ENCODE measurements at regions not wholly inside any gene's neighbourhood (a gene's known extent, or its start where the extent isn't known, plus 50 kb on each side); places are given as distances from the start of the nearest gene placed in this dataset.

GRCh38 chr5:93092349-93093105 is 488.5 kb downstream of the NR2F1-AS1 start:
- Histone ChIP-seq H3K79me2 (ENCODE audit: control insufficient read depth, insufficient read depth, low read length, unreplicated experiment) (no peaks in the 10 kb centered on the region), H3K27ac (ENCODE audit: low read depth, low read length) (peak overlapping the region; percentile 36), H3K4me1 (ENCODE audit: control insufficient read depth, insufficient read depth, low read length, unreplicated experiment) (peaks cover 10% of the 10 kb centered on the region), H3K36me3 (ENCODE audit: insufficient read depth, low read length) (no peaks in the 10 kb centered on the region), H2AFZ (ENCODE audit: low read length, unreplicated experiment) (peak overlapping the region; percentile 73), H3K4me3 (ENCODE audit: low read depth, low read length) (no peak overlapping the region), H3K27me3 (ENCODE audit: insufficient read depth, low read length) (no peaks in the 10 kb centered on the region)

- Histone ChIP-seq H3K4me1 (ENCODE audit: control insufficient read depth, insufficient read depth, low read length, unreplicated experiment) (peaks cover 10% of the 10 kb centered on the region), H3K79me2 (ENCODE audit: control insufficient read depth, insufficient read depth, low read length, unreplicated experiment) (no peaks in the 10 kb centered on the region), H3K4me3 (ENCODE audit: low read depth, low read length) (no peak overlapping the region), H3K27me3 (ENCODE audit: insufficient read depth, low read length) (no peaks in the 10 kb centered on the region), H3K36me3 (ENCODE audit: insufficient read depth, low read length) (no peaks in the 10 kb centered on the region), H2AFZ (ENCODE audit: low read length, unreplicated experiment) (no peak overlapping the region), H3K27ac (ENCODE audit: low read depth, low read length) (no peak overlapping the region)
Measured at GRCh38 chr5:93090698-93091097, 490.3 kb downstream of the NR2F1-AS1 start.

- Histone ChIP-seq H3K4me3 (ENCODE audit: low read depth, low read length) (no peak overlapping the region), H2AFZ (ENCODE audit: low read length, unreplicated experiment) (no peak overlapping the region), H3K4me1 (ENCODE audit: control insufficient read depth, insufficient read depth, low read length, unreplicated experiment) (peaks cover 10% of the 10 kb centered on the region), H3K36me3 (ENCODE audit: insufficient read depth, low read length) (no peaks in the 10 kb centered on the region), H3K27me3 (ENCODE audit: insufficient read depth, low read length) (no peaks in the 10 kb centered on the region), H3K79me2 (ENCODE audit: control insufficient read depth, insufficient read depth, low read length, unreplicated experiment) (no peaks in the 10 kb centered on the region), H3K27ac (ENCODE audit: low read depth, low read length) (no peak overlapping the region)
Measured at GRCh38 chr5:93088592-93089389, 492.2 kb downstream of the NR2F1-AS1 start.

GRCh38 chr5:93087326-93087725 is 493.7 kb downstream of the NR2F1-AS1 start:
- Histone ChIP-seq H2AFZ (ENCODE audit: low read length, unreplicated experiment) (no peak overlapping the region), H3K79me2 (ENCODE audit: control insufficient read depth, insufficient read depth, low read length, unreplicated experiment) (no peaks in the 10 kb centered on the region), H3K4me3 (ENCODE audit: low read depth, low read length) (no peak overlapping the region), H3K36me3 (ENCODE audit: insufficient read depth, low read length) (no peaks in the 10 kb centered on the region), H3K4me1 (ENCODE audit: control insufficient read depth, insufficient read depth, low read length, unreplicated experiment) (peaks cover 1% of the 10 kb centered on the region), H3K27me3 (ENCODE audit: insufficient read depth, low read length) (no peaks in the 10 kb centered on the region), H3K27ac (ENCODE audit: low read depth, low read length) (no peak overlapping the region)

- no peaks in the 10 kb centered on the region for H3K36me3 ChIP-seq (ENCODE audit: insufficient read depth, low read length)
- H3K79me2 ChIP-seq (ENCODE audit: control insufficient read depth, insufficient read depth, low read length, unreplicated experiment) = no peaks in the 10 kb centered on the region
- H3K27ac ChIP-seq (ENCODE audit: low read depth, low read length) = no peak overlapping the region
- H2AFZ ChIP-seq (ENCODE audit: low read length, unreplicated experiment) = no peak overlapping the region
- no peaks in the 10 kb centered on the region for H3K27me3 ChIP-seq (ENCODE audit: insufficient read depth, low read length)
- H3K4me1 ChIP-seq (ENCODE audit: control insufficient read depth, insufficient read depth, low read length, unreplicated experiment) = peaks cover 11% of the 10 kb centered on the region
- no peak overlapping the region for H3K4me3 ChIP-seq (ENCODE audit: low read depth, low read length)
Measured at GRCh38 chr5:93082981-93083380, 498.0 kb downstream of the NR2F1-AS1 start.

- H2AFZ ChIP-seq (ENCODE audit: low read length, unreplicated experiment) = no peak overlapping the region
- H3K4me3 ChIP-seq (ENCODE audit: low read depth, low read length) = peak overlapping the region; percentile 53
- no peaks in the 10 kb centered on the region for H3K36me3 ChIP-seq (ENCODE audit: insufficient read depth, low read length)
- H3K79me2 ChIP-seq (ENCODE audit: control insufficient read depth, insufficient read depth, low read length, unreplicated experiment) = no peaks in the 10 kb centered on the region
- H3K27me3 ChIP-seq (ENCODE audit: insufficient read depth, low read length) = no peaks in the 10 kb centered on the region
- H3K27ac ChIP-seq (ENCODE audit: low read depth, low read length) = peak overlapping the region; percentile 81
- peaks cover 42% of the 10 kb centered on the region for H3K4me1 ChIP-seq (ENCODE audit: control insufficient read depth, insufficient read depth, low read length, unreplicated experiment)
Measured at GRCh38 chr5:93079046-93079445, 502.0 kb downstream of the NR2F1-AS1 start.

GRCh38 chr5:93078082-93079038 is 502.7 kb downstream of the NR2F1-AS1 start:
- H3K4me1 ChIP-seq (ENCODE audit: control insufficient read depth, insufficient read depth, low read length, unreplicated experiment) = peaks cover 47% of the 10 kb centered on the region
- H3K36me3 ChIP-seq (ENCODE audit: insufficient read depth, low read length) = no peaks in the 10 kb centered on the region
- no peaks in the 10 kb centered on the region for H3K79me2 ChIP-seq (ENCODE audit: control insufficient read depth, insufficient read depth, low read length, unreplicated experiment)
- no peaks in the 10 kb centered on the region for H3K27me3 ChIP-seq (ENCODE audit: insufficient read depth, low read length)
- peak overlapping the region; percentile 53 for H3K4me3 ChIP-seq (ENCODE audit: low read depth, low read length)
- peak overlapping the region; percentile 81 for H3K27ac ChIP-seq (ENCODE audit: low read depth, low read length)
- H2AFZ ChIP-seq (ENCODE audit: low read length, unreplicated experiment) = no peak overlapping the region

GRCh38 chr5:93076566-93076965 is 504.5 kb downstream of the NR2F1-AS1 start:
- H3K4me1 ChIP-seq (ENCODE audit: control insufficient read depth, insufficient read depth, low read length, unreplicated experiment) = peaks cover 58% of the 10 kb centered on the region
- H3K36me3 ChIP-seq (ENCODE audit: insufficient read depth, low read length) = no peaks in the 10 kb centered on the region
- H3K79me2 ChIP-seq (ENCODE audit: control insufficient read depth, insufficient read depth, low read length, unreplicated experiment) = no peaks in the 10 kb centered on the region
- H3K4me3 ChIP-seq (ENCODE audit: low read depth, low read length) = no peak overlapping the region
- no peaks in the 10 kb centered on the region for H3K27me3 ChIP-seq (ENCODE audit: insufficient read depth, low read length)
- H3K27ac ChIP-seq (ENCODE audit: low read depth, low read length) = peak overlapping the region; percentile 81
- H2AFZ ChIP-seq (ENCODE audit: low read length, unreplicated experiment) = peak overlapping the region; percentile 15

GRCh38 chr5:93076096-93076495 is 504.9 kb downstream of the NR2F1-AS1 start:
- Histone ChIP-seq H3K27me3 (ENCODE audit: insufficient read depth, low read length) (no peaks in the 10 kb centered on the region), H3K79me2 (ENCODE audit: control insufficient read depth, insufficient read depth, low read length, unreplicated experiment) (no peaks in the 10 kb centered on the region), H2AFZ (ENCODE audit: low read length, unreplicated experiment) (no peak overlapping the region), H3K4me1 (ENCODE audit: control insufficient read depth, insufficient read depth, low read length, unreplicated experiment) (peaks cover 58% of the 10 kb centered on the region), H3K4me3 (ENCODE audit: low read depth, low read length) (no peak overlapping the region), H3K36me3 (ENCODE audit: insufficient read depth, low read length) (no peaks in the 10 kb centered on the region), H3K27ac (ENCODE audit: low read depth, low read length) (peak overlapping the region; percentile 81; the same call in 1 of the 2 replicates)

GRCh38 chr5:93073547-93073946 is 507.5 kb downstream of the NR2F1-AS1 start:
- no peaks in the 10 kb centered on the region for H3K79me2 ChIP-seq (ENCODE audit: control insufficient read depth, insufficient read depth, low read length, unreplicated experiment)
- H2AFZ ChIP-seq (ENCODE audit: low read length, unreplicated experiment) = no peak overlapping the region
- H3K27me3 ChIP-seq (ENCODE audit: insufficient read depth, low read length) = no peaks in the 10 kb centered on the region
- H3K36me3 ChIP-seq (ENCODE audit: insufficient read depth, low read length) = no peaks in the 10 kb centered on the region
- peak overlapping the region; percentile 45 for H3K27ac ChIP-seq (ENCODE audit: low read depth, low read length)
- no peak overlapping the region for H3K4me3 ChIP-seq (ENCODE audit: low read depth, low read length)
- H3K4me1 ChIP-seq (ENCODE audit: control insufficient read depth, insufficient read depth, low read length, unreplicated experiment) = peaks cover 58% of the 10 kb centered on the region
